ENCODE measurements at regions not wholly inside any gene's neighbourhood (a gene's known extent, or its start where the extent isn't known, plus 50 kb on each side); places are given as distances from the start of the nearest gene placed in this dataset.

GRCh38 chr7:26506196-26506595 lies 214.5 kb downstream of the SNX10 start:
- TF ChIP-seq YY1 (IDR thresholded peaks at IDR 0.05; ENCODE audit: insufficient read depth, insufficient read length) (no peak), ZNF274 (IDR thresholded peaks at IDR 0.05; ENCODE audit: low read depth, low read length) (no peak), SUZ12 (IDR thresholded peaks at IDR 0.05; ENCODE audit: extremely low read depth, insufficient read depth, insufficient read length) (no peak)
